NT2/D1 (cell line): ENCODE measurements at regions not wholly inside any gene's neighbourhood (a gene's known extent, or its start where the extent isn't known, plus 50 kb on each side); places are given as distances from the start of the nearest gene placed in this dataset.

Experiments
- YY1 ChIP-seq: IDR thresholded peaks from 2 replicates; pipeline ENCODE4 v1.6.1; 2011; ENCODE audit not compliant: insufficient read length, insufficient read depth
- ZNF274 ChIP-seq: IDR thresholded peaks from 2 replicates; pipeline ENCODE4 v1.6.1; 2011; ENCODE audit warnings: mild to moderate bottlenecking, low read depth, low read length

DNA sequence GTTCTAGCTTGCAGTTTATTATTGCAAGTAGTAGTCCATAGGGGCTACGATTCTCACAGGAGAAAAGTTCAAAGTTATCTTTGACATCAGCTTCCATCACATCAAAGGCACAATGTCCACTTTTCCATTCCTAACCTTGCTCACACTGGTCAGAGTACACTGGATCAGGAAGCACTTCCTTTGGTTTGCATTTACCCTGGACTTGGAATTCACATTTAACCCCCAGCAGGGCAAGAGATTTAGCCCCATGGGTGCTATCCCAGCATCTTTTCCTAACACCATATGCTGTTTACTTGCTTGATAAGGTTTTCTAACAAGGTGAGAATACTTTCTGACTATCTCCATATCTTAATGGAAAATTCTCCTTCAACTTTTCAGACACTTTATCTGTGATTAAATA lies 55.6 kb upstream of the ASTN2 start:
- TF ChIP-seq YY1 (no peak), ZNF274 (no peak)
